ENCODE measurements at regions not wholly inside any gene's neighbourhood (a gene's known extent, or its start where the extent isn't known, plus 50 kb on each side); places are given as distances from the start of the nearest gene placed in this dataset.
"Not testable (repeated sequence)": the region's sequence is repeated elsewhere in the genome, so short reads cannot be mapped to it uniquely, and the experiment has no call there.

DNA sequence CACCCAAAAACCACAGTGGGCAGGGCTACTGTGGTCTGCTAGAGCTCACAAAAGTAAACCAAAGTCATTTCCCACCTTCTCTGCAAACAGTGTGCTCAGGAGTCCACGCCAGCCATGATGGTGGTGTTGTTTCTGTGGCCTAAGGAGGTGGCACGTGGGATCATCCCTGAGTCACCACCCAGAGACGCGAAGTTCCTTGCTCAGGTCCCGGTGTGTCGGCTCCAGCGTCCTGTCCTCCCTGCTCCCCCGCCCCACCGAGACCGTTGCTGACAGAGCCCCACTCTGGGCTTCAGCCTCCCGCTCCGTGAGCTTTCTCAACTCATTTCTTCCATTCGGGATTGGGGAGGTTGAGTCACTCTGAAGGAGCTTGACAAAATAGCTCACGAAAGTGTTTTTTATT lies 118.7 kb downstream of the NPTX2 start:
- no peak overlapping the region for H3K4me3 ChIP-seq (ENCODE audit: low read length)
- no peak for DNase-seq (ENCODE audit: low read depth)
- TF ChIP-seq, protein P1, sequence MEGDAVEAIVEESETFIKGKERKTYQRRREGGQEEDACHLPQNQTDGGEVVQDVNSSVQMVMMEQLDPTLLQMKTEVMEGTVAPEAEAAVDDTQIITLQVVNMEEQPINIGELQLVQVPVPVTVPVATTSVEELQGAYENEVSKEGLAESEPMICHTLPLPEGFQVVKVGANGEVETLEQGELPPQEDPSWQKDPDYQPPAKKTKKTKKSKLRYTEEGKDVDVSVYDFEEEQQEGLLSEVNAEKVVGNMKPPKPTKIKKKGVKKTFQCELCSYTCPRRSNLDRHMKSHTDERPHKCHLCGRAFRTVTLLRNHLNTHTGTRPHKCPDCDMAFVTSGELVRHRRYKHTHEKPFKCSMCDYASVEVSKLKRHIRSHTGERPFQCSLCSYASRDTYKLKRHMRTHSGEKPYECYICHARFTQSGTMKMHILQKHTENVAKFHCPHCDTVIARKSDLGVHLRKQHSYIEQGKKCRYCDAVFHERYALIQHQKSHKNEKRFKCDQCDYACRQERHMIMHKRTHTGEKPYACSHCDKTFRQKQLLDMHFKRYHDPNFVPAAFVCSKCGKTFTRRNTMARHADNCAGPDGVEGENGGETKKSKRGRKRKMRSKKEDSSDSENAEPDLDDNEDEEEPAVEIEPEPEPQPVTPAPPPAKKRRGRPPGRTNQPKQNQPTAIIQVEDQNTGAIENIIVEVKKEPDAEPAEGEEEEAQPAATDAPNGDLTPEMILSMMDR (conservative IDR thresholded peaks at IDR 0.05; ENCODE audit: low read length), result no peak

DNA sequence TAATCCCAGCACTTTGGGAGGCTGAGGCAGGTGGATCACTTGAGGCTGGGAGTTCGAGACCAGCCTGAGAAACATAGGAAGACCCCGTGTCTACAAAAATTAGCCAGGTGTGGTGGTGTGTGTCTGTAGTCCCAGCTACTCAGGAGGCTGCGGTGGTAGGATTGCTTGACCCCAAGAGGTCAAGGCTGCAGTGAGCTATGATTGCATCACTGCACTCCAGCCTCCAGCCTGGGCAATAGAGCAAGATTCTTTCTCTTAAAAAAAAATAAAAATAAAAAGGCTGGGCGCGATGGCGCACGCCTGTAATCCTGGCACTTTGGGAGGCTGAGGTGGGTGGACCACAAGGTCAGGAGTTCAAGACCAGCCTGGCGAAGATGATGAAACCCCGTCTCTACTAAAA lies 119.4 kb downstream of the NPTX2 start:
- not testable (repeated sequence) for DNase-seq (ENCODE audit: low read depth); H3K4me3 ChIP-seq (ENCODE audit: low read length)

DNA sequence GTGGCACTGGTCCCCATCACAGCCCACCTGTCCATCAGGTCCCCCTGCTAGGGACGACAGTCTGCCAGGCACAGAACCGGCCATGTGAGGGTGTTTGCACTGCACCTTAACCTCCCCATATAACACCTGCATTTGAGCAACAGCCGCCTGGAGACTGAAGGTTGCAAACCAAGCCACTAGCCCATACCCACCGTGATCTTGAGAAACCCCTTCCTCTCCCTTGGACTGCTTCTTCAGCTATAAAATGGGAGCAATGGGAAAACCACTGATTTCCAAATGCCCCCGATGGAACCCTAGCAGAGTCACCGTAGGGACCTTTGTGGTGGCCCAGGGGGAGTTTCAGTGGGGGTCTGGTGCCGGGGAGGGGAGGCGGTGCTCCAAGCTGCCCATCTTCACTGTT lies 120.1 kb downstream of the NPTX2 start:
- TF ChIP-seq, protein P1 (conservative IDR thresholded peaks at IDR 0.05; ENCODE audit: low read length), result no peak
- no peak overlapping the region for H3K4me3 ChIP-seq (ENCODE audit: low read length)
- DNase-seq (ENCODE audit: low read depth), result no peak

DNA sequence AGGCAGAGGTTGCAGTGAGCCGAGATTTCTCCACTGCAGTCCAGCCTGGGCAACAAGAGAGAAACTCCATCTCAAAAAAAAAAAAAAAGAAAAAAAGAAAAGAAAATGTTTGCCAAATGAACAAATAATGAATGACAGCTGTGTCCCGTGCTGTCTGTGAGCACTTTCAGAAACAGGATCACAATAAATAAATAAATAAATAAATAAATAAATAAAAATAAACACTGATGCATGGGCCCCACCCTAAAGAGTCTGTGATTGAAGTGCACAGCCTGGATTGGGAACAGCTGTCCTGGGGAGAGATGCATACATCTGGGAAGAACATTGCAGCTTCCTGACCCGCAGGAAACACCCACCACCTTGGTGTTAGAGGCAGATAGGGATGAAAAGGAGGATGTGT lies 123.6 kb downstream of the NPTX2 start:
- no peak for DNase-seq (ENCODE audit: low read depth)
- no peak overlapping the region for H3K4me3 ChIP-seq (ENCODE audit: low read length)
- TF ChIP-seq, protein P1 (conservative IDR thresholded peaks at IDR 0.05; ENCODE audit: low read length), result no peak

DNA sequence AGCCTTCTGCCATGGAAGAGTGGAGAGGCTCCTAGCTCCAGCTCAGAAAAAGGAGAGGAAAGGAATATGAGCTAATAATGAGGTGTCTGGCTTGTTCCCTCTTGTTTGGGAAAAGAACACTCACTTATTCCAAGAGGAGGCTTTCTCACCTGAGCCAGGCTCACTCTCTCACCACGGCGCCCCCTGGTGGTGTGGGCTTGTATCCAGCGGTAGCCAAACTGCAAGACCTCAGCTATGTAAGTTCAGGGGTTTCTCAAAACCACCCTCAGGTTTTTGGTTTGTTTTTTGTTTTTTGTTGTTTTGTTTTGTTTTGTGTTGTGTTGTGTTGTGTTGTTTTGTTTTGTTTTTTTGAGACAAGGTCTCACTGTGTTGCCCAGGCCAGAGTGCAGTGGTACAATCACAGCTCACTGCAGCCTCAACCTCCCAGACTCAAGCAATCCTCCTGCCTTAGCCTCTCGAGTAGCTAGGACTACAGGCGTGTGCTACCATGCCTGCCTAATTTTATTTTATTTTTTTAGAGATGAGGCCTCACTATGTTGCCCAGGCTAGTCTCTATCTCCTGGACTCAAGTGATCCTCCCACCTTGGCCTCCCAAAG lies 124.0 kb downstream of the TMEM130 start:
- no peak overlapping the region for H3K4me3 ChIP-seq (ENCODE audit: low read length)
- TF ChIP-seq, protein P1 (conservative IDR thresholded peaks at IDR 0.05; ENCODE audit: low read length), result peak; percentile 76
- peak; percentile 37 for DNase-seq (ENCODE audit: low read depth)

DNA sequence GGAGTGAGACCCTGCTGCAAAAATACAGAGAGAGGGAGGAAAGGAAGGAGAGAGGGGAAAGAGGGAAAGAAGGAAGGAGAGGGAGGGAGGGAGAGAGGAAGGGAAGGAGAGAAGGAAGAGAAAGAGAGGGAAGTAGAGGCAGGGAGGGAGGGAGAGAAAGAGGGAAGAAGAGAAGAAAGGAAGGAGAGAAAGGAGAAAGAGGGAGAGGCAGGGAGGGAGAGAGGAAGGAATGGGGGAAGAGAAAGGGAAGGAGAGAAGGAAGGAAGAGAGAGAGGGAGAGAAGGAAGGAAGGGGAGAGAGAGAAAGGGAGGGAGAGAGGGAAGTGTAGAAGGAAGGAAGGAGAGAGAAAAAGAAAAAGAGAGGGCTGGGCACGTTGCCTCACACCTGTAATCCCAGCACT lies 121.7 kb downstream of the TMEM130 start:
- no peak overlapping the region for H3K4me3 ChIP-seq (ENCODE audit: low read length)
- no peak for DNase-seq (ENCODE audit: low read depth)
- TF ChIP-seq, protein P1 (conservative IDR thresholded peaks at IDR 0.05; ENCODE audit: low read length), result no peak

DNA sequence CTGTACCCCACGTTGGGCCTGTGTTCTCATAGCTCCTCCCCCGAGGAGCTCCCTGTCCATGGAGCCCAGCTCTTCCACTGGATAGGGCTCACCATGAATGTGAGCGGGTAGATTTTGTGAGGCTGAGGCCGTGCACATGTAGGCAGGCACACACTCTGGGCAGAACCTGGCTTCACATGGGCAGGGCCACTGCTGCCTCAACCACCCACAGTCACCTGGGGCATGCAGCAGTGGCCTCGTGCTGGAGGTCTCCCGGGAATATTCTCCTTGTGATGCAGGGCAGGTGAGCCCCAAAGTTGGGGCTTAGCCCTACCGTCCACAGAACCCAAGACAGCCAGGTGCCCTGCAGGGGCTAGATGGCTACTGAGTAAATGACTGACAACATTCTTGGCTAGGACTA lies 116.6 kb downstream of the TMEM130 start:
- DNase-seq (ENCODE audit: low read depth), result no peak
- TF ChIP-seq, protein P1 (conservative IDR thresholded peaks at IDR 0.05; ENCODE audit: low read length), result no peak
- no peak overlapping the region for H3K4me3 ChIP-seq (ENCODE audit: low read length)

Data from AG10803 (cell line).